ENCODE measurements at regions not wholly inside any gene's neighbourhood (a gene's known extent, or its start where the extent isn't known, plus 50 kb on each side); places are given as distances from the start of the nearest gene placed in this dataset.

- no peaks in the 10 kb centered on the region for H4K20me1 ChIP-seq (ENCODE audit: insufficient read depth, low read length)
- Mint-ChIP-seq H3K27me3 (ENCODE audit: low read depth, unreplicated experiment) (peaks cover 3% of the 10 kb centered on the region), H3K27ac (ENCODE audit: unreplicated experiment) (no peak overlapping the region), H3K36me3 (ENCODE audit: low read depth, unreplicated experiment) (no peaks in the 10 kb centered on the region), H3K4me1 (ENCODE audit: low read depth, unreplicated experiment) (peaks cover 14% of the 10 kb centered on the region), H3K4me3 (ENCODE audit: unreplicated experiment) (no peak overlapping the region), H3K9me3 (ENCODE audit: unreplicated experiment) (peaks cover 3% of the 10 kb centered on the region)
- H3K27me3 ChIP-seq (ENCODE audit: insufficient read depth, low read length), result no peaks in the 10 kb centered on the region
- no peak for TF ChIP-seq EZH2 (IDR thresholded peaks at IDR 0.05; ENCODE audit: insufficient read depth, low read length)
- TF ChIP-seq CTCF (IDR thresholded peaks at IDR 0.05; ENCODE audit: insufficient read depth, low read depth, low read length), result no peak
- no peak overlapping the region for H3K4me2 ChIP-seq (ENCODE audit: low read length)
- peaks cover 11% of the 10 kb centered on the region for H3K4me1 ChIP-seq (ENCODE audit: insufficient read depth, low read length)
- no peaks in the 10 kb centered on the region for H3K79me2 ChIP-seq (ENCODE audit: insufficient read depth, low read length)
- no peak overlapping the region for H2AFZ ChIP-seq (ENCODE audit: low read depth, low read length)
- no peak overlapping the region for H3K4me3 ChIP-seq (ENCODE audit: insufficient read depth, low read depth, low read length)
- no peaks in the 10 kb centered on the region for H3K36me3 ChIP-seq (ENCODE audit: insufficient read depth, low read length)
- FAIRE-seq, result no peak
- no peak overlapping the region for H3K9ac ChIP-seq (ENCODE audit: low read length)
- H3K27ac ChIP-seq (ENCODE audit: low read depth, low read length), result no peak overlapping the region
- no peak for DNase-seq (ENCODE audit: low read depth)
- no peaks in the 10 kb centered on the region for H3K9me3 ChIP-seq (ENCODE audit: insufficient read depth, low read depth, low read length)
These were observed 89.4 kb downstream of the BTG1 start for GRCh38 chr12:92056290-92056689.

GRCh38 chr12:92055877-92056276 lies 89.8 kb downstream of the BTG1 start:
- H3K4me1 Mint-ChIP-seq (ENCODE audit: low read depth, unreplicated experiment), result peaks cover 14% of the 10 kb centered on the region
- Histone ChIP-seq H3K27ac (ENCODE audit: low read depth, low read length) (no peak overlapping the region), H3K36me3 (ENCODE audit: insufficient read depth, low read length) (no peaks in the 10 kb centered on the region), H4K20me1 (ENCODE audit: insufficient read depth, low read length) (no peaks in the 10 kb centered on the region), H3K9me3 (ENCODE audit: insufficient read depth, low read depth, low read length) (no peaks in the 10 kb centered on the region), H3K9ac (ENCODE audit: low read length) (no peak overlapping the region), H3K27me3 (ENCODE audit: insufficient read depth, low read length) (no peaks in the 10 kb centered on the region), H3K4me3 (ENCODE audit: insufficient read depth, low read depth, low read length) (no peak overlapping the region), H3K79me2 (ENCODE audit: insufficient read depth, low read length) (no peaks in the 10 kb centered on the region), H3K4me2 (ENCODE audit: low read length) (no peak overlapping the region), H3K4me1 (ENCODE audit: insufficient read depth, low read length) (peaks cover 11% of the 10 kb centered on the region), H2AFZ (ENCODE audit: low read depth, low read length) (no peak overlapping the region)
- H3K27me3 Mint-ChIP-seq (ENCODE audit: low read depth, unreplicated experiment), result peaks cover 3% of the 10 kb centered on the region
- no peak overlapping the region for H3K27ac Mint-ChIP-seq (ENCODE audit: unreplicated experiment)
- FAIRE-seq (no peak), DNase-seq (ENCODE audit: low read depth) (no peak)
- TF ChIP-seq CTCF (IDR thresholded peaks at IDR 0.05; ENCODE audit: insufficient read depth, low read depth, low read length) (no peak), EZH2 (IDR thresholded peaks at IDR 0.05; ENCODE audit: insufficient read depth, low read length) (no peak)
- no peak overlapping the region for H3K4me3 Mint-ChIP-seq (ENCODE audit: unreplicated experiment)
- H3K9me3 Mint-ChIP-seq (ENCODE audit: unreplicated experiment), result peaks cover 3% of the 10 kb centered on the region
- no peaks in the 10 kb centered on the region for H3K36me3 Mint-ChIP-seq (ENCODE audit: low read depth, unreplicated experiment)

GRCh38 chr12:92051441-92051840 lies 94.2 kb downstream of the BTG1 start:
- no peak overlapping the region for H3K27ac Mint-ChIP-seq (ENCODE audit: unreplicated experiment)
- no peaks in the 10 kb centered on the region for H3K4me1 Mint-ChIP-seq (ENCODE audit: low read depth, unreplicated experiment)
- H3K4me2 ChIP-seq (ENCODE audit: low read length), result no peak overlapping the region
- no peaks in the 10 kb centered on the region for H3K36me3 ChIP-seq (ENCODE audit: insufficient read depth, low read length)
- H3K27ac ChIP-seq (ENCODE audit: low read depth, low read length), result no peak overlapping the region
- no peak overlapping the region for H3K4me3 ChIP-seq (ENCODE audit: insufficient read depth, low read depth, low read length)
- TF ChIP-seq EZH2 (IDR thresholded peaks at IDR 0.05; ENCODE audit: insufficient read depth, low read length) (no peak), CTCF (IDR thresholded peaks at IDR 0.05; ENCODE audit: insufficient read depth, low read depth, low read length) (no peak)
- peaks cover 1% of the 10 kb centered on the region for H3K9me3 Mint-ChIP-seq (ENCODE audit: unreplicated experiment)
- no peak overlapping the region for H3K9ac ChIP-seq (ENCODE audit: low read length)
- H3K4me3 Mint-ChIP-seq (ENCODE audit: unreplicated experiment), result no peak overlapping the region
- FAIRE-seq, result no peak
- no peak overlapping the region for H2AFZ ChIP-seq (ENCODE audit: low read depth, low read length)
- no peak for DNase-seq (ENCODE audit: low read depth)
- H3K4me1 ChIP-seq (ENCODE audit: insufficient read depth, low read length), result no peaks in the 10 kb centered on the region
- H3K27me3 ChIP-seq (ENCODE audit: insufficient read depth, low read length), result no peaks in the 10 kb centered on the region
- H4K20me1 ChIP-seq (ENCODE audit: insufficient read depth, low read length), result no peaks in the 10 kb centered on the region
- H3K79me2 ChIP-seq (ENCODE audit: insufficient read depth, low read length), result no peaks in the 10 kb centered on the region
- H3K36me3 Mint-ChIP-seq (ENCODE audit: low read depth, unreplicated experiment), result no peaks in the 10 kb centered on the region
- peaks cover 3% of the 10 kb centered on the region for H3K27me3 Mint-ChIP-seq (ENCODE audit: low read depth, unreplicated experiment)
- no peaks in the 10 kb centered on the region for H3K9me3 ChIP-seq (ENCODE audit: insufficient read depth, low read depth, low read length)
